ENCODE measurements at regions not wholly inside any gene's neighbourhood (a gene's known extent, or its start where the extent isn't known, plus 50 kb on each side); places are given as distances from the start of the nearest gene placed in this dataset.

DNA sequence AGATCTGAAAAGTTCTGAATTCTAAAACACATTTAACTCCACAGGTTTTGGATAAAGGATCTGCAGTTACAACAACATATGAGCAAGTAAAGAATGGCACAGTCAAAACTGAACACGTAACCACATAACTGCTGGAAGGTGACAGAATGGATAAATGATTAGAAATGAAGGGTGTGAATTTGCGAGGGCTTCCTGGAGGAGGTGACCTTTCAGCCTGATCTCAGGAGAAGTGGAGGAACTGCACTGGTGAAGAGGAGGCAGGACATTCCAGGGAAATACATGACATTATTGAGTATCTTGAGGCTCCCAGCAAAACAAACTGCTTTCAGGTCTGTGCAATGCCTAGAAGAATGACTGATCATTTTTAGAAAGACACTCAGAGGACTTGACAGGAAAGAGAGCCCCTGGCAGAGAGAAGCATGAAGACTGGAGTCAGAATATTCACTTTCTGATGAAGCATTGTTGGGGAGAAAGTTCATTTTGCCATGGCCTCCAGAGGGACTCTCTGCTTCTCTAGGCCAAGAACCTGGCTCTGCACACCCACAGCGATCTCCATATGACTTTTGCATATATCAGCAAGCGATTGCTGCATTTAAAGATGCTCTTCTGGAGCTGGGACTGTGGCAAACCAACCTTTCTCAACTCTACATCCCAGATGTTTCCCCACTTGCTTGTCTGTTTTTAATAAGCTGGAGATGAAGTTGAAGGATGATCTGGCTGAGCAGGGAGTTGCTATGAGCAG, 122.7 kb upstream of the FAM78B start (continued):
- TF ChIP-seq RAD21 (IDR thresholded peaks at IDR 0.05 in 1 of 2, conservative IDR thresholded peaks at IDR 0.05 in 1 of 2; ENCODE audit: low read depth in 2 of 2, low read length in 2 of 2) (no peak), GTF2F1 (IDR thresholded peaks at IDR 0.05; ENCODE audit: borderline replicate concordance, low read depth, low read length) (no peak), KDM4A (IDR thresholded peaks at IDR 0.05; ENCODE audit: low read depth, low read length, severe bottlenecking) (no peak), ASH2L (IDR thresholded peaks at IDR 0.05; ENCODE audit: low read length) (no peak), TBP (IDR thresholded peaks at IDR 0.05; ENCODE audit: low read depth, low read length) (no peak)

All from H1 (cell line).